ENCODE measurements at regions not wholly inside any gene's neighbourhood (a gene's known extent, or its start where the extent isn't known, plus 50 kb on each side); places are given as distances from the start of the nearest gene placed in this dataset.

DNA sequence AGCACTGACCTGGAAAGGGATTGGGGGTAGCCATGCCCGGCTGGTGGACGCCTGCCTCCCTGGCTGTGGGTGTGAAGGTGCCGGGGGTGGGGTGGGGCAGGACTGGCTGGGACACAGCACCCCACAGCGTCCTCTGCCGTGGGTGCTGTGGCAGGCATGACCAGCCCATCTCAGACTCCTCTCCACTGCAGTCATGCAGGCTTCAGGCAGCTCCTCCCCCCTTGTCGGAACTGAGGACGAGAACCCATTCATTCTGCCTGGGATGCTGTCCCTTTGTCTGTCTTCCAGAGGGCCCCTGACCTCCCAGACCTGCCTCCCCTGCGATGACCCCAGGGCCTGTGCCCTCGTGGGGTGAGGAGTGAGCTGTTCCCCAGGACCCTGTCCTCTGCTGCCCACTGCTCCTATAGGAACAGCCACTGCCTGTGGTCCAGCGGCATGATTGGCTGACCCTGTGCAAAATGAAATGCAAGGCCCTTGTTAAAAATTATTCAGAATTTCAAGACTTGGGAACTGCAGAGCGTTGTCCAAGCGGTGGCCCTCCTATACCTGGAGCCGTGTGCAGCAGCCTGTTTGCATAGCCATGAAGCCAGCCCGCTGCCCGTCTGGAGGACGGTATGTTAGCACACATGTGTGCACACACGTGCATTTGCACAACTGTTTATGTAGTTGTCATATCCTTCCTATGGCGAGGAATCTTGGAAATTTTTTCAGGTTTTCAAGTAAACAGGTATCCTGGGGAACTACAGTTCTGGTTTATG is 1122.3 kb downstream of the BRD1 start:
- no peak for TF ChIP-seq ZNF670 (tag by site-specific recombination; IDR thresholded peaks at IDR 0.05; ENCODE audit: low read depth)
- no peak for TF ChIP-seq ZNF510 (tag by site-specific recombination; IDR thresholded peaks at IDR 0.05; ENCODE audit: insufficient replicate concordance)
- TF ChIP-seq ZNF776 (tag by site-specific recombination; IDR thresholded peaks at IDR 0.05; ENCODE audit: borderline replicate concordance): no peak
- no peak for TF ChIP-seq HOXC10 (CRISPR knock-in tag; IDR thresholded peaks at IDR 0.05)
- no peak for TF ChIP-seq HOXA7 (CRISPR knock-in tag; IDR thresholded peaks at IDR 0.05; ENCODE audit: borderline replicate concordance)
- TF ChIP-seq, protein P1, sequence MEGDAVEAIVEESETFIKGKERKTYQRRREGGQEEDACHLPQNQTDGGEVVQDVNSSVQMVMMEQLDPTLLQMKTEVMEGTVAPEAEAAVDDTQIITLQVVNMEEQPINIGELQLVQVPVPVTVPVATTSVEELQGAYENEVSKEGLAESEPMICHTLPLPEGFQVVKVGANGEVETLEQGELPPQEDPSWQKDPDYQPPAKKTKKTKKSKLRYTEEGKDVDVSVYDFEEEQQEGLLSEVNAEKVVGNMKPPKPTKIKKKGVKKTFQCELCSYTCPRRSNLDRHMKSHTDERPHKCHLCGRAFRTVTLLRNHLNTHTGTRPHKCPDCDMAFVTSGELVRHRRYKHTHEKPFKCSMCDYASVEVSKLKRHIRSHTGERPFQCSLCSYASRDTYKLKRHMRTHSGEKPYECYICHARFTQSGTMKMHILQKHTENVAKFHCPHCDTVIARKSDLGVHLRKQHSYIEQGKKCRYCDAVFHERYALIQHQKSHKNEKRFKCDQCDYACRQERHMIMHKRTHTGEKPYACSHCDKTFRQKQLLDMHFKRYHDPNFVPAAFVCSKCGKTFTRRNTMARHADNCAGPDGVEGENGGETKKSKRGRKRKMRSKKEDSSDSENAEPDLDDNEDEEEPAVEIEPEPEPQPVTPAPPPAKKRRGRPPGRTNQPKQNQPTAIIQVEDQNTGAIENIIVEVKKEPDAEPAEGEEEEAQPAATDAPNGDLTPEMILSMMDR (tag by site-specific recombination; IDR thresholded peaks at IDR 0.05): no peak
- no peak for TF ChIP-seq ZNF223 (tag by site-specific recombination; IDR thresholded peaks at IDR 0.05)
- TF ChIP-seq ZNF707 (tag by site-specific recombination; IDR thresholded peaks at IDR 0.05): no peak
- no peak for TF ChIP-seq ZNF350 (tag by site-specific recombination; IDR thresholded peaks at IDR 0.05)
- TF ChIP-seq ZNF146 (tag by site-specific recombination; IDR thresholded peaks at IDR 0.05): no peak
